ENCODE measurements at regions not wholly inside any gene's neighbourhood (a gene's known extent, or its start where the extent isn't known, plus 50 kb on each side); places are given as distances from the start of the nearest gene placed in this dataset.

GRCh38 chr20:51265361-51265760 lies 242.5 kb upstream of the KCNG1 start:
- DNase-seq, result no peak

GRCh38 chr20:51262240-51262639 lies 239.3 kb upstream of the KCNG1 start:
- no peak for DNase-seq

- no peak for DNase-seq
These were observed 236.5 kb upstream of the KCNG1 start for GRCh38 chr20:51259455-51259854.

- no peak for DNase-seq
These were observed 235.8 kb upstream of the KCNG1 start for GRCh38 chr20:51258582-51259165.

GRCh38 chr20:51255417-51255816 lies 232.5 kb upstream of the KCNG1 start:
- DNase-seq, result no peak

GRCh38 chr20:51253280-51253679 lies 230.4 kb upstream of the KCNG1 start:
- no peak for DNase-seq

- no peak for DNase-seq
These were observed 226.9 kb upstream of the KCNG1 start for GRCh38 chr20:51249781-51250180.

- no peak for DNase-seq
These were observed 226.3 kb upstream of the KCNG1 start for GRCh38 chr20:51249215-51249614.

GRCh38 chr20:51244466-51244865 lies 221.6 kb upstream of the KCNG1 start:
- no peak for DNase-seq

- DNase-seq, result no peak
These were observed 215.9 kb upstream of the KCNG1 start for GRCh38 chr20:51238675-51239305.

GRCh38 chr20:51237791-51238190 lies 214.9 kb upstream of the KCNG1 start:
- DNase-seq, result peak; percentile 43

- DNase-seq, result no peak
These were observed 214.4 kb upstream of the KCNG1 start for GRCh38 chr20:51237278-51237677.

- DNase-seq, result no peak
These were observed 213.5 kb upstream of the KCNG1 start for GRCh38 chr20:51236421-51236820.

GRCh38 chr20:51233345-51233744 lies 210.4 kb upstream of the KCNG1 start:
- no peak for DNase-seq

- peak; percentile 3 for DNase-seq
These were observed 207.8 kb upstream of the KCNG1 start for GRCh38 chr20:51230727-51231126.

- no peak for DNase-seq
These were observed 205.9 kb upstream of the KCNG1 start for GRCh38 chr20:51228763-51229162.

- DNase-seq, result no peak
These were observed 204.8 kb upstream of the KCNG1 start for GRCh38 chr20:51227744-51228143.

- DNase-seq, result no peak
These were observed 200.3 kb upstream of the KCNG1 start for GRCh38 chr20:51223183-51223720.

- no peak for DNase-seq
These were observed 199.0 kb upstream of the KCNG1 start for GRCh38 chr20:51221791-51222408.

GRCh38 chr20:51221103-51221502 lies 198.2 kb upstream of the KCNG1 start:
- DNase-seq, result no peak

- DNase-seq, result peak; percentile 36
These were observed 197.4 kb upstream of the KCNG1 start for GRCh38 chr20:51220293-51220706.

- DNase-seq, result no peak
These were observed 196.6 kb upstream of the KCNG1 start for GRCh38 chr20:51219544-51219943.

GRCh38 chr20:51218603-51219002 lies 195.7 kb upstream of the KCNG1 start:
- no peak for DNase-seq

GRCh38 chr20:51217347-51218045 lies 194.6 kb upstream of the KCNG1 start:
- no peak for DNase-seq

Data from right hindlimb (tissue), 1 donor.